Nucleus accumbens (tissue), 56 donors: ENCODE measurements at regions not wholly inside any gene's neighbourhood (a gene's known extent, or its start where the extent isn't known, plus 50 kb on each side); places are given as distances from the start of the nearest gene placed in this dataset.
"Not testable (repeated sequence)": the region's sequence is repeated elsewhere in the genome, so short reads cannot be mapped to it uniquely, and the experiment has no call there.

ENCODE experiments used
- DNase-seq, 56 donors: peaks; one replicate each; lab custom pipeline; 2025; lab: John Stamatoyannopoulos, UW

DNA sequence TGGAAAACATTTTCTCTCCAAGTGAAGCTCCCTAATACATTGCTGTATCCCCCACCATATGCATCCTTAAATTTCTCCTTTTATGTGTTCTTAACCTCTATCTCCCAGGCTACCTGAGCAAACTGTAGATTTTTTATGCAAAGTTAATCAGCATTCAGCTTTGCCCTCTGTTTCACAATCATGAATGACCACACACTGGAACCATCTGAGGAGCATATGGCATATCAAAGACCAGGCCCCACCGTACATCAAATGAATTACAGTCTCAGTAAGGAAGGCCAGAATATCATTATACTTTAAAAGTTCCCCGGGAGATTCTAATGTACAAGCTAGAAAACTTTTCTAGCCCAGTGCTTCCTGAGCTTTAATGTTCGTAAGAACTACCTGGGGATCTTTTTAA, 115.5 kb upstream of the NECTIN3 start:
- no peak for DNase-seq

DNA sequence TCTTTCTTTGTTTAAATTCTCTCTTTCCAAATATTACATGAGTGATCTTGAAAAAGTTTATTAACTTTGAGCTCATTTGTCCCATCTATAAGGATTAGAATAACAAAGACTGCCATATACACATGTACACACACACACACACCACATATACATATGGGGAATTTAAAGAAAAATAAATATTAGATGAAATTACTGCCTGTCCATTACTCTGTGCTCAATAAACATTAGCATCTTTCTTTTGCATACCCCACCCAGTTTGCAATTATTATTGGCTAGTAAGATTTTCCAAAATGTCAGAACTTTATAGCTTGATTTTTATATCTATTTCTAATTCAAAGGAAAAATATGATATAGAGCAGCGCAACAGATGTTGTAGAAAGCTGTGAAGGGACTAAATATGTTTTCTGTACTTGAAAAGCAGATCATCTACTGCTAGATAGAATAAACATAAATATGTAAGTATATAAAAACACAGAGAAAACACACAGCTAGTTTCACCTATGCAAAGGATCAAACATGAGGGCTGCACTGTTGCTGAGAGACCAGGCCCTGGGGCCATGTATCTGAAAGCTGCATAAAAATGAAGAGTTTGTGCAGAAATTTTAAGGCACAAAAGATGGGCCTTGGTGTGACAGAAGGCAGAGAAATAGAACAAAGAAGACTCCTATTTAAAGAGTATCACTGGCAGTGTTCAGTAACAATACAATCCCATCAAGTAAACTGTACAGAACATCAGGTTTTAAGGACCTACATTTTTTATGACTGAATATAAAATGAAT, 114.2 kb upstream of the NECTIN3 start:
- DNase-seq = no peak

DNA sequence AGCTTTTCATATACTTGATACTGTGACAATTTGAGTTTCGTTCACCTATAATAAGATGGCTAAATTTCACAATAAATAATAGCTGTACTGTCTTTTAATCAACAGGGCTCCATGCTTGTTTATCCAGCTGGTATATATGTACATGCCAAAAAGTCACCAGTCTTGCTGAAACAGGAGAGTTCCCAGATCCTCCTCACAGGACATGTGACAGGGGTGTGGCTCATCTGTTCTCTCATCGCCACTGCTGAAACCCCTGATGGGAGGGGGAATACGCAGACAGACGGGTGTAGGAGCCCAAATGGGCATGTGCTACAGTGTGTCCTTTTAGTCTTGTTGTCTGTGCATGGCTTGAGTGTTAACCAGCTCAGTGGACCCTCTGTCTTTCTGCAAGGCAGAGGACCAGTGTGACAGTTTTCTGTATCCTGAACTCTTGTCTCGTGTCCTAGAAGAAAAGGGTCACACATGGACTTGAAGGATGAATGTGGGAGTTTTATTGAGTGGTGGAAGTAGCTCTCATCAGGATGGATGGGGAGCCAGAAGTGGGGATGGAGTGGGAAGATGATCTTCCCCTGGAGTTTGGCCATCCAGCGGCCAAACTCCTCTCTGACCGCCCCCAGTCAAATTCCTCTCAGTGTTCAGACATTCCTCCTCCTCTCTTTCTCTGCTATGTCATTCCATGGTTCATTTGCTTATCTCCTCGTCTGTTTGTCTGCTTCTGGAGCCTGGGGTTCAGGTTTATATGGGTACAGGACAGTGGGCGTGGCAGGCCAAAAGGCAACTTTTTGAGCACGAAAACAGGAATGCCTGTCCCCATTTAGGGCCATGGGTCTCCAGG, 113.1 kb upstream of the NECTIN3 start:
- DNase-seq = no peak

DNA sequence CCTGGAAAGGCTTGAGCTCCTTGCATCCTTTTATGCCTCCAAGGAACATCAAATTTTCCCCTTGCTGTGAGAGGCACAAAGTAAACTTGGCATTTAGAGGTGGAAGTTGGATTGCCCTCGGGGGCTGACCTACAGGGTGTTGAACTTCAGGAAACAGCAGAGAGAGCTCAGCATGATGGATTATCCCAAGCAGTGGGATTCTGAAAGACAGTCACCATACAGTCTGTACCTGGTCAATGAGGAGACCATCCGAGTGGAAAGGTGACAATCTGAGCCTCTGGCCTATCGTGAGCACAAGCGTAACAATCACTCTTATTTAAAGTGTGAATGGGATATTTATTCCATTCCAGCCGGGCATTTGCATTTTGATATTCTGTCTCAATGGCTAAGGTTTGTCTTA, 105.6 kb upstream of the NECTIN3 start:
- no peak for DNase-seq

DNA sequence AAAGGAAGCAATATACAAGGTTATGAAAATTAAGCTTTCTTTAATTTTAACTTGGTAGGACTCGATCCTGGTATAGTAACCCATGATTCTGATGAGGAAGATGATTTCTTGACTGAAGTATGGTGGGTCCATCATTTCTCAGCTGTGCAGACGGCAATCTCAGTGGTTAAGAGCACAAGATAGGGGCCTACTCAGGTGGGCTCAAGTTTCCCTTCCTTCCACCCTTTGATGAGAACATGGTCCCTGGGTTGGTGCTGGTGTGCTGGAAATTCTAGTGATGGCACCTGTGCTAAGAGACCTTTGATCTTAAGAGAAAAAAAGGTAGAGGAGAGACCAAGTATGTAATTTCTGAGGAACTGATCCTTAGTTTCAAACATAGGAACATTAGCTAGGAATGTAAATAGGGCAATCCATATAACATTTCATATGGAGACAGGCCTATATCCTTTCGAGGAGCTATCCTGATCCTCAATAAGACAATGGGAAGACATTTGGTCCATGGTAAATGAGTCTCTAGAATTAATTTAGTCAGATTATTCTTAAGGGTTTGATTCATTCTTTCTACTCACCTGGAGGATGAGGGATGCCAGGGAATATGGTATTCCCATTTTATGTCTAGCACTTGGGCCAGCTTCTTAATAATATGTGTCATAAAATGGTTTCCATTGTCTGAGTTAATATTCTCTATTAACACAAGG, 104.5 kb upstream of the NECTIN3 start:
- no peak for DNase-seq

DNA sequence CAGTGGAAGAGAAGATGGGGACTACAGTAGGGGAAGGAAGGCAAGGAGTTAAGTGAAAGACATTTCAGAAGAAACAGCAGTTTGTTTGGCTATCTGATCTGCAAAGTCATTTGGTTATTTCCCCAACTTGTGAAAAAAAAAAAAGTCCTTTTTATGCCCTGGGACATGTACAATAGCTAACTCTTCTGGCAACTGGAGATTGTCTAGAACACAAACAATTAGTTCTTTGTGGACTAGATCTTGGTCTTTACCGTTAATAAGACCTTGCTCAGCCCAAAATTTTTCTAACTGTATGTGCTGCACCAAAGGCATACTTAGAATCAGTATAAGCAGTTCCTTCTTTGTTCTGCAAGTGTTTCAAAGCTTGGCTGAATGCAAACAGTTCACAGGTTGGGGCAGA, 103.5 kb upstream of the NECTIN3 start:
- DNase-seq = no peak

DNA sequence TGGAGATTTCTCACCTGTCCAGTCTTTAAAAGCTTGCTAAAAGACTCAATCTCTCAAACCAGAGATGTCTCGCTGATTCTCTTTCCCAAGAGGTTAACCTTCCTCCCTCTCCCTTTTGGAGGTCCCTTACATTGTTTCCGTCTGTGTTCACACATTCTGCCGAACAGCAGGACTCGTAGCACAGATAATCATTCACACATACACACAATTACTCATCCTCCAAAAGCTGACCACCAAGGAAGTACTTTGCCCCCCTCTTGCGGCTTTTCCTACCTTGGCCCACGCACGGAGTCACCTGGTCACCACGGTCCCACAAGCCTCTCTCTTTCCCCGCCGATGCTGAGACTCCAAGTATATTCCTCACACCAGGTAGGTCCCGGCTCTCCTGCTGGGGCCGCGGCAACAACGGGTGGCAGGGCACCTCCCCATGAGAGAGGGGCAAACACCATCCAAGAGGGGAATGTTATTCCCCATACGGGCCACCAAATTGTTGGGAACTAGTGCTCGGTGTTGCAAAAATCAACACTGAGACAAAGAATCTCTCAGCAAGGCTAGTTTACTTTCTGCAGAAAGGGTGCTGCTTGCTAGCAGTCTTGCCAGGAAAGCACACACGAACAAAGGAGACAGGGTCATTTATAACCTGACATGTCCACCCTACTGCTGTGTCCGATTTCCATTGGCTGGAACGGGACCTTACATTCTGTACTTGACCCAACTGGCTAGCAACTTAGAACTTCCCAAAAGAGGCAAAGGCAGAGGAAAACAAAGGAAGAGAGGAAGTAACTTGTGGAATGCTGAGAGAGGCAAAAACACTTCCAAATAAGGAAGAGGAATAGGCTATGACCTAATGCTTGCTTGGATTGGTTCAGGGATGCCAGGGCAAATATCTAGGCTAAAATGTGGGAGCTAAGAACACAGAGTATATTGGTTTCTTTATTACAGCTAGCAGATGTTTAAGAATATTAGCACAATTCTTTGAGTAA, 102.1 kb upstream of the NECTIN3 start:
- no peak for DNase-seq

DNA sequence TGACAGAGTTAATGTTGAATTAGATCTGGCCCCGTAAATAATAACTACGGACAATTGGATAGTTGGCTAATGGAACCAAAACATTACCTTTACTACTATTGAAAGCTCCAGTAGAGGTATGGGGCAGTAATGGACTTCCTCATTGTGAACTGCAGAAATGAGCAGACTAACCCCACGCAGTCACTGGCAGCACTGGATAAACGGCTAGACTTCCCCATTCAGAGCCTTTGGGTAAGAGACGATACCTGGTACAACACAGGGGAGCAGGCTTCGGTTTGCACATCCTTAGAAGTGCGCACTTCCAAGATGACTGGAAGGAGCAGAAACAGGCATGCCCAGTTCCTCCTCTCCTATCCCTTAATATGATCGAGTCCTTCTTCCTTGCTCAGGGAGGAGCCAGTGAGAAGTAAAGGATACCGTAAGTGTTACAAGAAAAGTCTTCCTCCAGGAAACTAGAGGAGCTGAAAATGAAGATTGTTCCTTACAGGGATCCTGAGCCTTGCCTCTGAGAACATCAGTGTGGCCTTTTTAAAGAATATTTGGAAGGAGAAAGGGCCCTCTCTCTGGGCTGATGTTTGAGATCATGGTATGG, 100.5 kb upstream of the NECTIN3 start:
- no peak for DNase-seq

DNA sequence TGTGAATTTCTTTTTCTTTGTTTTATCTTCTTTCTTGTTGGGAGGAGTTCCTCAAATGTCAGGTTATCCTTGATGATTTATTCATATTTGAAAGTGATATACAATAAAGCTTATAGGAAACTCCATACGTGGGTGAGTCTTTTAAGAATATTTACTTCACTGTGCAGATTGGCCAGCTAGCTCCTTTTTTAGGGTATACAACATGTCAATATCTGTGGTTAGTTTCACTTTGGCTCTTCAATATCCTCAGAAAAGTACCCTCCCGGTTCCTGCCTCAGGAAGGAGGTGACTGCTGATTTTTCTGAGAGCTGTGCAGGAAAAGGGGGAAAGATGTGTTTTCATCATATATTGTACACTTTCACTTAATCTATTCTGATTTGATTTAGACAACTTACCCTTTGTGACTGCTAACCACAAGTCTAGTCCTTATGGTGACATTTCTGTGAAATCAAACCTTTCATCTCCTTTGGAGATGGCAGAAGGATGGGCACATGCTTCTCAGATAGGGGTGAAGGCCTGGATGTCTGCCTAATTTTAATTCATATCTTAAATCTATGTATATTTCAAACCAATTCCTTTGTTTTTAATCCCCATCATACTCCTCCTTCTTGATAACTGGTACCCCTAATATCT, 98.2 kb upstream of the NECTIN3 start:
- no peak for DNase-seq

DNA sequence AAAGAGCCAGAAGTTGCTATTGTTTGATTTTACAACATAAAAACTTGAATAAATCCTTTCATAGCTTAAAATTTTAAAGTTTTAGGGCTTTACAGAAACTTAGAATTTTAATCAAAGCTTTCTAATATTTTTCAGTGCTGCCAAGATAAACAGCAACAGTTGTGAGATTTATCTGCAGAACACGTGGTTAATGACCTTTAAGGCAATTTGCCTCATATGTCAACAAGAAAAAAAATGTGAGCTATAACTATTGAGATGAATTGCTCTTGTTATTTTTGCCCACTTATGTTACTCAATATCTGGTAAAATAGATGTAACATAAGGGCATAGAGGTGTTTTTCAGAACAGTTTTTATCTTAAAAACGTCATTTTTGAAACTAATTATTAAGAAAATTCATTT, 96.7 kb upstream of the NECTIN3 start:
- no peak for DNase-seq

DNA sequence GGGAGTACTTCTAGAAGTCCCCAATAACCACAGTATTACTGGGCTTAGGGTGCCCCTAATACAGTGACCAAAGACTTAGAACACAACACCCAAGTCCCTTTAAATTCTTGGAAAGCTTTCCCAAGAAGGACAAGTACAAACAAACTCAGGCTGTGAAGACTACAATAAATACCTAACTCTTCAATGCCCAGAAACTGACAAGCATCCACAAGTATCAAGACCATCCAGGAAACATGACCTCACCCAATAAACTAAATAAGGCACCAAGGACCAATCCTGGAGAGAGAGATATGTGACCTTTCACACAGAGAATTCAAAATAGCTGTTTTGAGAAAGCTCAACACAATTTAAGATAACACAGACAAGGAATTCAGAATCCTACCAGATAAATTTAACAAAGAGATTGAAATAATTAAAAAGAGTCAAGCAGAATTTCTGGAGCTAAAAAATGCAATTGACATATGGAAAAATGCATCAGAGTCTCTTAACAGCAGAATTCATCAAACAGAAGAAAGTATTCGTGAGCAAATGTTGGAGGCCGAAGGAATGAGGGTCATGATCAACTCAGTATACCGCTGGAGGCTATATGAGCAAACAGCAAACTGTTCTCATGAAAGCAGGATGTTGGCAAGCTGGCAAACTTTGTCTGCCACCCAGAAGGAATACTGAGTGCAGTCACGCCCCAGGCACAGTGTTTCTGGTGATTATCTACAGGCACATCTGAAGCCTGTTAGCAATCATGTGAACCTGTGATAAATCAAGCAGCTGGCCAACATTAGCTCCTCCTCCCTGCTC, 87.0 kb upstream of the NECTIN3 start:
- no peak for DNase-seq

DNA sequence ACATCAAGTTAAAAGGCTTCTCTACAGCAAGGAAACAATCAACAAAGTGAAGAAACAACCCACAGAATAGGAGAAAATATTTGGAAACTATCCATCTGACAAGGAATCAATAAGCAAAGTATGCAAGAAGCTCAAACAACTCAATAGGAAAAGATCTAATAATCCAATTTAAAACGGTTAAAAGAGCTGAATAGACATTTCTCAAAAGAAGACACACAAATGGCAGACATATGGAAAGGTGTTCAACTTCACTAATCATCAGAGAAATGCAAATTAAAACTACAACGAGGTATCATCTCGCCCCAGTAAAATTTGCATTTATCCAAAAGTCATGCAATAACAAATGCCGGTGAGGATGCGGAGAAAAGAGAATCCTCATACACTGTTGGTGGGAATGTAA, 82.2 kb upstream of the NECTIN3 start:
- no peak for DNase-seq

DNA sequence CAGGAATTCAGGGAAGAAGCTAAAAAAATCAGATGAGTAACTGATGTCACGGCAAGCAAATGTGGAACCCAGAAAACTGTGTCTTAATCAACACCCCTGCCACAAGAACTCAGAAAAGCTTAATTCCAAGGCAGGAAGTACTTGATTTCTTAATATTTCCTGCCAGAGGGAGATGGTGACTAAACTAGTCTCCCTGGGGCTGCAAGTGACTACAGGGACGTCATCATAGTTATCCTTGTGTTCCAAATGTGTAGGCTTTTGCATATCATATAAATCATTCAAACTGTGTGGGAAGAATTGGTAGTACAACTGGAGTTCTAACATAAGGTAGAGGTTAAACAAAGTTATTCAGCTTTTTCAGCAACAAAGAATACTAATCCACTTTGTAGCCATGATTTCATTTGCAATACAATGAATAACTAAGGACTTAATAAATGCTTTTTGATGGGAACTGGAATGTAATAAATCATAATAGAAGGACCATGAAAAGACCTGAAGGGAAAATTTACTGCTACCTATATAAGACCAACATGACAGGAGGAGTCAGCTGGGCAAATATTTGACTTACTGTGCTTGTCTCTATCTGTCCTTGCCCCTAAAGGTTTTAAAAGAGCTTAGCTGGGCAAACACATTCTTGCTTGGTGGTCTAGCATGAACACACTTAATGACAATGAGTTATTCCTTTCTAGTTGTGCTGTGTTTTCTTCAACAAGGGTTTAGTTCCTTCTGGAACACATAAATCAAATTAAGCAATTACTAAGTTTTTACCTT, 76.0 kb upstream of the NECTIN3 start:
- peak in 1 of 56 donors; percentile 3 for DNase-seq

DNA sequence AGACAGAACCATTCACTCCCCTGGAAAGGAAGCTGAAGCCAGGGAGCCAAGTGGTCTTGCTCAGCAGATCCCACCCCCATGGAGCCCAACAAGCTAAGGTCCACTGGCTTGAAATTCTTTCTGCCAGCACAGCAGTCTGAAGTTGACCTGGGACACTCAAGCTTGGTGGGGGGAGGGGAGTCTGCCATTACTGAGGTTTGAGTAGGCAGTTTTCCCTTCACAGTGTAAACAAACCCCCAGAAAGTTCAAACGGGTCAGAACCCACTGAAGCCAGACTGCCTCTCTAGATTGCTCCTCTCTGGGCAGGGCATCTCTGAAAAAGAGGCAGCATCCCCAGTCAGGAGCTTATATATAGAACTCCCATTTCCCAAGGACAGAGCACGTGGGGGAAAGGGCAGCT, 72.8 kb upstream of the NECTIN3 start:
- not testable (repeated sequence) for DNase-seq

DNA sequence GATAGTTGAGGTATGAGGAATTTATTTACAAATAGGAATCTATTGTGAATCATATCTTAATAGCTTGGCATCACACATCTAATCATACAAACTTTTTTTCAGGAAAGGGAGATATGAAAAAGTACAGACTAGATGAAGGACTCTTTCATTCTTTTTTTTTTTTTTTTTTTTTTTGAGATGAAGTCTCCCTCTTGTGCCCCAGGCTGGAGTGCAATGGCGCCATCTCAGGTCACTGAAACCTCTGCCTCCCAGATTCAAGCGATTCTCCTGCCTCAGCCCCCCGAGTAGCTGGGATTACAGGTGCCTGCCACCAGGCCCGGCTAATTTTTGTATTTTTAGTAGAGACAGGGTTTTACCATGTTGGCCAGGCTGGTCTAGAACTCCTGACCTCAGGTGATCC, 65.1 kb upstream of the NECTIN3 start:
- DNase-seq = not testable (repeated sequence)

DNA sequence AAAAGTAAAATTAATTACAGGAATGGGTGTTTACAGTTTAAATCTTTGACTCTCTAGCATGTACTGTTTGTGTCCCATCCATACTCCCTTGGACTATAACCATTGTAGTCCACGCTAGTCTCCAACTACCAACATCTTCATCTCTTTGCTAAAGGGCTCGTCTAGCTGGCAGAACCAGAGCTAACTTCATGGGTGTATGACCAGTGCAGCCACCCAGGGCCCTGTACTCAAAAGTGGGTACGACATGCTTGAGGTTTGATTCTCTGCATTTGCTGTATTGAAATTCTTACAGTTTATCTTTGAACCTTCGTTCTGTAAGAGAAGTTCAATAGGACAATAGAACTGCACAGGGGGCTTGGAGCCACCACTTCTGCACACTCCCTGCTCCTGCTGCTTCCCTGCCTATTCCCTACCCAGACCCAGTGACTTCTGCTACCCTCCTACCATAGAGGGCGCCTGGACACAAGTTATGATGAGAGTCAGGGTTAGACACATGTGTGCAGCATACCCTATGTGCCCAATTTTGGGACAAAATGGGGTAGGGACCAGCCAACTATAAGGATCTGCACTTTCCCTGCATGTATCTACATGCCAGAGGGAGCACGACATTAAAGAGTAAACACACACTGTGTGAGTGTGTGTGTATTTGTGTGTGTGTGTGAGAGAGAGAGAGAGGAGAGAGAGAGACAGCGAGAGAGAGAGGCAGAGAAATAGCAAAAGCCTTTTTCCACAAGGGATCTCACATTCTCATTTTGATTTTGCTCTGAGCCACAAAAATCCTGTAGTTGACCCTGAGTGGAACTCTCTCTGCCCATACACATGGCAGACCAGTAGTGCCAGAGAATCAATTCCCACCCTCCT, 59.0 kb upstream of the NECTIN3 start:
- DNase-seq = peak in 7 of 56 donors; percentile 0 to 13 (median 1)
